Amniotic epithelial cell (primary cell): ENCODE measurements at regions not wholly inside any gene's neighbourhood (a gene's known extent, or its start where the extent isn't known, plus 50 kb on each side); places are given as distances from the start of the nearest gene placed in this dataset.

Source experiments
- DNase-seq: peaks from one replicate; pipeline ENCODE4 v3.0.0-alpha.2; 2010; ENCODE audit warnings: low read depth

- DNase-seq: peak; percentile 21
Measured at GRCh38 chr3:43866529-43867353, 176.0 kb downstream of the ABHD5 start.

- peak; percentile 66 for DNase-seq
Measured at GRCh38 chr3:43867436-43868072, 176.8 kb downstream of the ABHD5 start.

- no peak for DNase-seq
Measured at GRCh38 chr3:43869491-43869890, 178.8 kb downstream of the ABHD5 start.

GRCh38 chr3:43870120-43870519 is 179.4 kb downstream of the ABHD5 start:
- DNase-seq: peak; percentile 54

- DNase-seq: peak; percentile 13
Measured at GRCh38 chr3:43870844-43871626, 180.3 kb downstream of the ABHD5 start.

- peak; percentile 78 for DNase-seq
Measured at GRCh38 chr3:43871627-43872245, 181.0 kb downstream of the ABHD5 start.

GRCh38 chr3:43872301-43872700 is 181.6 kb downstream of the ABHD5 start:
- peak; percentile 64 for DNase-seq

- DNase-seq: peak; percentile 3
Measured at GRCh38 chr3:43872901-43873300, 182.2 kb downstream of the ABHD5 start.

GRCh38 chr3:43873723-43874122 is 183.0 kb downstream of the ABHD5 start:
- DNase-seq: no peak

GRCh38 chr3:43874290-43874689 is 183.6 kb downstream of the ABHD5 start:
- no peak for DNase-seq

- no peak for DNase-seq
Measured at GRCh38 chr3:43874731-43875130, 184.0 kb downstream of the ABHD5 start.

GRCh38 chr3:43876648-43877047 is 185.9 kb downstream of the ABHD5 start:
- no peak for DNase-seq

- peak; percentile 4 for DNase-seq
Measured at GRCh38 chr3:43879166-43879565, 188.4 kb downstream of the ABHD5 start.

- no peak for DNase-seq
Measured at GRCh38 chr3:43882976-43883680, 192.4 kb downstream of the ABHD5 start.

GRCh38 chr3:43883729-43884396 is 193.1 kb downstream of the ABHD5 start:
- DNase-seq: no peak

GRCh38 chr3:43884581-43884980 is 193.8 kb downstream of the ABHD5 start:
- DNase-seq: no peak

- no peak for DNase-seq
Measured at GRCh38 chr3:43885908-43886618, 195.3 kb downstream of the ABHD5 start.

GRCh38 chr3:43892061-43892460 is 201.3 kb downstream of the ABHD5 start:
- no peak for DNase-seq

GRCh38 chr3:43892526-43892925 is 201.8 kb downstream of the ABHD5 start:
- no peak for DNase-seq

- DNase-seq: no peak
Measured at GRCh38 chr3:43893727-43894126, 203.0 kb downstream of the ABHD5 start.
